ENCODE measurements at regions not wholly inside any gene's neighbourhood (a gene's known extent, or its start where the extent isn't known, plus 50 kb on each side); places are given as distances from the start of the nearest gene placed in this dataset.
"Not testable (repeated sequence)": the region's sequence is repeated elsewhere in the genome, so short reads cannot be mapped to it uniquely, and the experiment has no call there.

GRCh38 chr3:139230391-139230790, 113.4 kb upstream of the MRPS22 start:
- no peaks in the 10 kb centered on the region for H3K9me3 ChIP-seq (ENCODE audit: control insufficient read depth, low read length)
- H3K27ac ChIP-seq (ENCODE audit: low read depth, low read length) = no peak overlapping the region
- Mint-ChIP-seq H3K4me3 (no peak overlapping the region), H3K9me3 (no peaks in the 10 kb centered on the region), H3K27ac (no peak overlapping the region), H3K4me1 (no peaks in the 10 kb centered on the region), H3K27me3 (ENCODE audit: insufficient read depth) (no peaks in the 10 kb centered on the region), H3K36me3 (ENCODE audit: low read depth) (no peaks in the 10 kb centered on the region)
- no peaks in the 10 kb centered on the region for H3K27me3 ChIP-seq (ENCODE audit: control insufficient read depth, insufficient read depth, low read length, poor library complexity, severe bottlenecking)
- no peaks in the 10 kb centered on the region for H3K4me1 ChIP-seq (ENCODE audit: control insufficient read depth, insufficient read depth, low read length)
- TF ChIP-seq, protein P1, sequence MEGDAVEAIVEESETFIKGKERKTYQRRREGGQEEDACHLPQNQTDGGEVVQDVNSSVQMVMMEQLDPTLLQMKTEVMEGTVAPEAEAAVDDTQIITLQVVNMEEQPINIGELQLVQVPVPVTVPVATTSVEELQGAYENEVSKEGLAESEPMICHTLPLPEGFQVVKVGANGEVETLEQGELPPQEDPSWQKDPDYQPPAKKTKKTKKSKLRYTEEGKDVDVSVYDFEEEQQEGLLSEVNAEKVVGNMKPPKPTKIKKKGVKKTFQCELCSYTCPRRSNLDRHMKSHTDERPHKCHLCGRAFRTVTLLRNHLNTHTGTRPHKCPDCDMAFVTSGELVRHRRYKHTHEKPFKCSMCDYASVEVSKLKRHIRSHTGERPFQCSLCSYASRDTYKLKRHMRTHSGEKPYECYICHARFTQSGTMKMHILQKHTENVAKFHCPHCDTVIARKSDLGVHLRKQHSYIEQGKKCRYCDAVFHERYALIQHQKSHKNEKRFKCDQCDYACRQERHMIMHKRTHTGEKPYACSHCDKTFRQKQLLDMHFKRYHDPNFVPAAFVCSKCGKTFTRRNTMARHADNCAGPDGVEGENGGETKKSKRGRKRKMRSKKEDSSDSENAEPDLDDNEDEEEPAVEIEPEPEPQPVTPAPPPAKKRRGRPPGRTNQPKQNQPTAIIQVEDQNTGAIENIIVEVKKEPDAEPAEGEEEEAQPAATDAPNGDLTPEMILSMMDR (conservative IDR thresholded peaks at IDR 0.05) = no peak
- DNase-seq = no peak
- H3K36me3 ChIP-seq (ENCODE audit: control insufficient read depth, insufficient read depth, low read length) = no peaks in the 10 kb centered on the region
- no peak overlapping the region for H3K4me3 ChIP-seq (ENCODE audit: low read length)
- H3K9ac ChIP-seq (ENCODE audit: extremely low read depth, low read length, poor library complexity, severe bottlenecking) = no peak overlapping the region
- 95 to 100% methylated on average over 1 to 8 of the region's 8 CpGs for WGBS, 2 experiments (ENCODE audit: insufficient coverage in 1 of 2, insufficient read length in 1 of 2)

- no peaks in the 10 kb centered on the region for H3K9me3 ChIP-seq (ENCODE audit: control insufficient read depth, low read length)
- Mint-ChIP-seq H3K27me3 (ENCODE audit: insufficient read depth) (no peaks in the 10 kb centered on the region), H3K27ac (no peak overlapping the region), H3K9me3 (no peaks in the 10 kb centered on the region), H3K36me3 (ENCODE audit: low read depth) (no peaks in the 10 kb centered on the region), H3K4me3 (no peak overlapping the region), H3K4me1 (no peaks in the 10 kb centered on the region)
- H3K27me3 ChIP-seq (ENCODE audit: control insufficient read depth, insufficient read depth, low read length, poor library complexity, severe bottlenecking) = no peaks in the 10 kb centered on the region
- DNase-seq = no peak
- TF ChIP-seq, protein P1 (conservative IDR thresholded peaks at IDR 0.05) = no peak
- no peak overlapping the region for H3K4me3 ChIP-seq (ENCODE audit: low read length)
- 80 to 93% methylated on average over 2 to 5 of the region's 5 CpGs for WGBS, 2 experiments (ENCODE audit: insufficient coverage in 1 of 2, insufficient read length in 1 of 2)
- no peak overlapping the region for H3K27ac ChIP-seq (ENCODE audit: low read depth, low read length)
- H3K4me1 ChIP-seq (ENCODE audit: control insufficient read depth, insufficient read depth, low read length) = no peaks in the 10 kb centered on the region
- H3K9ac ChIP-seq (ENCODE audit: extremely low read depth, low read length, poor library complexity, severe bottlenecking) = no peak overlapping the region
- no peaks in the 10 kb centered on the region for H3K36me3 ChIP-seq (ENCODE audit: control insufficient read depth, insufficient read depth, low read length)
These were observed 112.1 kb upstream of the MRPS22 start for GRCh38 chr3:139231555-139232281.

- not testable (repeated sequence) for H3K27ac ChIP-seq (ENCODE audit: low read depth, low read length); H3K27me3 ChIP-seq (ENCODE audit: control insufficient read depth, insufficient read depth, low read length, poor library complexity, severe bottlenecking); H3K27me3 Mint-ChIP-seq (ENCODE audit: insufficient read depth); H3K27ac Mint-ChIP-seq; DNase-seq; H3K9ac ChIP-seq (ENCODE audit: extremely low read depth, low read length, poor library complexity, severe bottlenecking); H3K4me3 ChIP-seq (ENCODE audit: low read length); H3K36me3 Mint-ChIP-seq (ENCODE audit: low read depth); H3K4me1 ChIP-seq (ENCODE audit: control insufficient read depth, insufficient read depth, low read length); H3K36me3 ChIP-seq (ENCODE audit: control insufficient read depth, insufficient read depth, low read length); H3K4me1 Mint-ChIP-seq; H3K9me3 Mint-ChIP-seq; H3K4me3 Mint-ChIP-seq; H3K9me3 ChIP-seq (ENCODE audit: control insufficient read depth, low read length)
- 95% methylated on average over 3 of the region's 3 CpGs; no CpG with 5 or more reads in 1 of the 2 experiments for WGBS, 2 experiments (ENCODE audit: insufficient coverage in 1 of 2, insufficient read length in 1 of 2)
These were observed 111.5 kb upstream of the MRPS22 start for GRCh38 chr3:139232341-139232740.

DNA sequence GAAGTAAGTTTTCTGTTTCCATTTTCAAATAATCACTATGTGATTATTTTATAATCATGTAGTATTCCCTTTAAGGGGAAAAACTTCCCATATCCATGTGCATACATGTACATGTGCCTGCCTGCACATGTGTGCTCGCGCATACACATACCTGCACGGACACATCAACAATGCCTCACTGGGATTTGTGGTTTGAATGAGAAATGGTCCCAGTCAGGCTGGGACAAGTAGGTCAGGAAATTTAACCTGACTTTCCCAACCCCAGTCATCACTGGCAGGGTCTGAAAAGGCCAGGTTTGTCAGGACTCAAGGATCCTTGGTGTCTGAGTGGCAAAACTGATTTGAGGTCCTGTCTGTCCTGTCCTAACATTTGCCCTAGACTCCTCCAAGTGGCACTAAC, 109.3 kb upstream of the MRPS22 start:
- WGBS, 2 experiments (ENCODE audit: insufficient coverage in 1 of 2, insufficient read length in 1 of 2) = 67% methylated on average over 3 of the region's 3 CpGs
- no peak overlapping the region for H3K27ac Mint-ChIP-seq
- H3K4me3 Mint-ChIP-seq = no peak overlapping the region
- no peaks in the 10 kb centered on the region for H3K9me3 Mint-ChIP-seq
- H3K4me1 Mint-ChIP-seq = no peaks in the 10 kb centered on the region
- H3K27me3 Mint-ChIP-seq (ENCODE audit: insufficient read depth) = peaks cover 13% of the 10 kb centered on the region
- TF ChIP-seq, protein P1 (conservative IDR thresholded peaks at IDR 0.05) = no peak
- no peak overlapping the region for H3K27ac ChIP-seq (ENCODE audit: low read depth, low read length)
- no peaks in the 10 kb centered on the region for H3K4me1 ChIP-seq (ENCODE audit: control insufficient read depth, insufficient read depth, low read length)
- no peak overlapping the region for H3K9ac ChIP-seq (ENCODE audit: extremely low read depth, low read length, poor library complexity, severe bottlenecking)
- H3K27me3 ChIP-seq (ENCODE audit: control insufficient read depth, insufficient read depth, low read length, poor library complexity, severe bottlenecking) = no peaks in the 10 kb centered on the region
- no peaks in the 10 kb centered on the region for H3K9me3 ChIP-seq (ENCODE audit: control insufficient read depth, low read length)
- no peak overlapping the region for H3K4me3 ChIP-seq (ENCODE audit: low read length)
- DNase-seq = no peak
- H3K36me3 Mint-ChIP-seq (ENCODE audit: low read depth) = no peaks in the 10 kb centered on the region
- H3K36me3 ChIP-seq (ENCODE audit: control insufficient read depth, insufficient read depth, low read length) = no peaks in the 10 kb centered on the region
